ENCODE measurements at regions not wholly inside any gene's neighbourhood (a gene's known extent, or its start where the extent isn't known, plus 50 kb on each side); places are given as distances from the start of the nearest gene placed in this dataset.
"Not testable (repeated sequence)": the region's sequence is repeated elsewhere in the genome, so short reads cannot be mapped to it uniquely, and the experiment has no call there.

GRCh38 chr6:78386854-78387253 is 480.5 kb upstream of the IRAK1BP1 start:
- TF ChIP-seq, protein P1, sequence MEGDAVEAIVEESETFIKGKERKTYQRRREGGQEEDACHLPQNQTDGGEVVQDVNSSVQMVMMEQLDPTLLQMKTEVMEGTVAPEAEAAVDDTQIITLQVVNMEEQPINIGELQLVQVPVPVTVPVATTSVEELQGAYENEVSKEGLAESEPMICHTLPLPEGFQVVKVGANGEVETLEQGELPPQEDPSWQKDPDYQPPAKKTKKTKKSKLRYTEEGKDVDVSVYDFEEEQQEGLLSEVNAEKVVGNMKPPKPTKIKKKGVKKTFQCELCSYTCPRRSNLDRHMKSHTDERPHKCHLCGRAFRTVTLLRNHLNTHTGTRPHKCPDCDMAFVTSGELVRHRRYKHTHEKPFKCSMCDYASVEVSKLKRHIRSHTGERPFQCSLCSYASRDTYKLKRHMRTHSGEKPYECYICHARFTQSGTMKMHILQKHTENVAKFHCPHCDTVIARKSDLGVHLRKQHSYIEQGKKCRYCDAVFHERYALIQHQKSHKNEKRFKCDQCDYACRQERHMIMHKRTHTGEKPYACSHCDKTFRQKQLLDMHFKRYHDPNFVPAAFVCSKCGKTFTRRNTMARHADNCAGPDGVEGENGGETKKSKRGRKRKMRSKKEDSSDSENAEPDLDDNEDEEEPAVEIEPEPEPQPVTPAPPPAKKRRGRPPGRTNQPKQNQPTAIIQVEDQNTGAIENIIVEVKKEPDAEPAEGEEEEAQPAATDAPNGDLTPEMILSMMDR (conservative IDR thresholded peaks at IDR 0.05), result not testable (repeated sequence)
- not testable (repeated sequence) for TF ChIP-seq EZH2 (IDR thresholded peaks at IDR 0.05; ENCODE audit: low read depth)

Measured in PC-9 (cell line).